Endothelial cell of umbilical vein (primary cell): ENCODE measurements at regions not wholly inside any gene's neighbourhood (a gene's known extent, or its start where the extent isn't known, plus 50 kb on each side); places are given as distances from the start of the nearest gene placed in this dataset.

Experiments used
- CTCF ChIP-seq, 2 donors: IDR thresholded peaks; 1 replicate in 1 of 2; 2 replicates in 1 of 2; pipeline ENCODE4 v1.5.1; 2011; ENCODE audit warnings: low read length in 2 of 2, mild to moderate bottlenecking in 2 of 2, moderate library complexity in 2 of 2, control low read depth in 1 of 2, inconsistent platforms in 1 of 2, low read depth in 1 of 2; ENCODE audit not compliant: insufficient read depth in 1 of 2; ENCODE audit errors: extremely low read depth in 1 of 2
- EZH2 ChIP-seq: IDR thresholded peaks from 2 replicates; pipeline ENCODE4 v1.6.1; 2012; ENCODE audit warnings: borderline replicate concordance, low read depth, mild to moderate bottlenecking, moderate library complexity, low read length, inconsistent platforms; ENCODE audit not compliant: severe bottlenecking
- FOS ChIP-seq: IDR thresholded peaks from 2 replicates; pipeline ENCODE4 v1.6.1; 2011; ENCODE audit warnings: mild to moderate bottlenecking, low read length, moderate library complexity, borderline replicate concordance; ENCODE audit not compliant: insufficient read depth
- GATA2 ChIP-seq: IDR thresholded peaks from 2 replicates; pipeline ENCODE4 v1.7.0; 2011; ENCODE audit warnings: low read depth, mild to moderate bottlenecking, moderate library complexity, mixed read lengths, low read length; ENCODE audit not compliant: insufficient read length, insufficient read depth
- JUN ChIP-seq: IDR thresholded peaks from 2 replicates; pipeline ENCODE4 v1.6.1; 2011; ENCODE audit warnings: borderline replicate concordance, low read depth; ENCODE audit not compliant: insufficient read length, insufficient read depth
- MYC ChIP-seq: IDR thresholded peaks from one replicate; pipeline ENCODE4 v1.6.1; 2011; ENCODE audit warnings: mild to moderate bottlenecking, low read depth, low read length
- POLR2A ChIP-seq: IDR thresholded peaks from 2 replicates; pipeline ENCODE4 v1.6.1; 2012; ENCODE audit warnings: low read depth, mild to moderate bottlenecking, control low read depth, low read length
- POLR2AphosphoS5 ChIP-seq: IDR thresholded peaks from 2 replicates; pipeline ENCODE4 v1.6.1; 2012; ENCODE audit warnings: low read depth, mild to moderate bottlenecking, control low read depth, low read length, moderate library complexity; ENCODE audit not compliant: insufficient read depth
- TF ChIP-seq, protein P1 (sequence below): IDR thresholded peaks from 2 replicates; pipeline ENCODE4 v1.6.1; 2011; ENCODE audit not compliant: insufficient read depth, insufficient read length

DNA sequence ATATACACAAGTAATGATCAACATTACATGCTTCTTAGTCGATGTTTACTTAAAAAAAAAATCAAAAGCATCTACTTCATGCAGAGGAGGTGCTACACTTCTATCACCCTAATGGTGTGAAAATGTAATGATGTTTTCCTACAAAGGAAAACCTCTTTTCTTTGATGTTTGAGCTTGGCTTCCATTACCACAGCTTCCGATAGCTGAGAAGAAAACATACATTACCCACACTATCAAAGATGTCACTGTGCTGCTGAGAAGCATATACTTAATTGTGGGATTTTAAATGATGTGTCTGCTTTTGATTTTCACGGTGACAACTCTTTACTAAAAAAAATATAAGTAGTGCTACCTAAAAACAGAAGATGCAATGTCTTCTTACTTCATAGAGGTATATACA, 200.2 kb upstream of the PHF14 start:
- TF ChIP-seq POLR2A (no peak), CTCF (IDR thresholded peaks at IDR 0.05; ENCODE audit: extremely low read depth in 1 of 2, insufficient read depth in 1 of 2, low read depth in 1 of 2, low read length in 2 of 2) (no peak), POLR2AphosphoS5 (no peak), EZH2 (no peak), MYC (no peak), JUN (no peak), GATA2 (no peak), FOS (no peak)
- TF ChIP-seq, protein P1, sequence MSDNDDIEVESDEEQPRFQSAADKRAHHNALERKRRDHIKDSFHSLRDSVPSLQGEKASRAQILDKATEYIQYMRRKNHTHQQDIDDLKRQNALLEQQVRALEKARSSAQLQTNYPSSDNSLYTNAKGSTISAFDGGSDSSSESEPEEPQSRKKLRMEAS, result no peak
